HG03575 (cell line): ENCODE measurements at regions not wholly inside any gene's neighbourhood (a gene's known extent, or its start where the extent isn't known, plus 50 kb on each side); places are given as distances from the start of the nearest gene placed in this dataset.

ENCODE experiments used
- ATAC-seq: cut with Tn5 transposase; IDR thresholded peaks from one replicate; pipeline ENCODE4 v1.9.1; 2021; ENCODE audit not compliant: unreplicated experiment, insufficient number of reproducible peaks, low FRiP score; ENCODE audit errors: extremely low read depth

DNA sequence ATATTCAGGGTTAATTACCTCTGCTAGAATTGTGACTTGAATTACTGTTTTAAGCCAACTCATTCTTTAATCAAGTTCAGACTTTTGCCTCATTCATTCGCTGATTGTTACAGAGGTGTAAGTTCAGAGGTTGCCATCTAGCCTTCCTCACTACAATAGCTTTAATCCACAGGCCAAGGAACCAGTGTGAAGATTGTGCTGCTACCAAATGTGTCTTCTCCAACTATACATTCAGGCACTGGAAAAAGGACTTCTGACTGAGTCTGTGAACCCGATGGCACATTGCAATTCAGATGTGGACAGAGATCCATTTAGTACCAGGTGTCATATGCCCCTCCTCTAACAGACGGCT lies 111.2 kb upstream of the ADGRF1 start:
- ATAC-seq, result no peak

DNA sequence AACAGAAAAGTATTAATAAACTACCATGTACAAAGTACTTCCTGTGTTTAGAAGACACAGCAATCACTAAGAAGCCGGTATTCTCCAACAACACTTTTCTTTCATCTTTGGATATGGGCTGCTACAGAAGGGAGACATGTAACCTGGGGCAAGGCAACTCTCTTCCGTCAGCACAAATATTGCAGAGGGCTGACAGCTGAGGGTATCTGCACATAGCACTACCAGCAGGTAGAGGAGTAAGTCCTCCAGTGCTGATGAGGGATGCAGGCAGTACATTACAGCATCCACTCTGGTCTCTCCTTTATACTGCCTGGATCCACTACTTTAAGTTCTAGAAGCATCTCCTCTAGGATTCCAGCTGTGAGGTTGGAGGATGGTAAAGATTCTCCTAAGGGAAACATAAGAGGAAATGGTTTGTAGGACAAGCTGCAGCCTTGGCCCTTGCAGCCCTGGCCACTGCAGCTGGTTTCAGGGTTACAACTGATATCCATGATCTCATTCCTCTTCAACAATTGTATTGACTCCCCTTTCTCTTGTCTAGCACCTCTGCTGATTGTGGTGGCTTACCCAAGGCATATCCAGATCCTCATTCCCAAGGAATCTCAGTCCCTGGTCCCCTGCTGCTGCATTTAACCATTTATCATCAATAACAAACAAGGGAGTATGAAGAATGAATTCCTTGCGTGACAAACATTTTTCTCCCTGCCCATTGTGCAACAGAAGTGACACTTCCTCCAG lies 110.7 kb upstream of the ADGRF1 start:
- ATAC-seq, result no peak

DNA sequence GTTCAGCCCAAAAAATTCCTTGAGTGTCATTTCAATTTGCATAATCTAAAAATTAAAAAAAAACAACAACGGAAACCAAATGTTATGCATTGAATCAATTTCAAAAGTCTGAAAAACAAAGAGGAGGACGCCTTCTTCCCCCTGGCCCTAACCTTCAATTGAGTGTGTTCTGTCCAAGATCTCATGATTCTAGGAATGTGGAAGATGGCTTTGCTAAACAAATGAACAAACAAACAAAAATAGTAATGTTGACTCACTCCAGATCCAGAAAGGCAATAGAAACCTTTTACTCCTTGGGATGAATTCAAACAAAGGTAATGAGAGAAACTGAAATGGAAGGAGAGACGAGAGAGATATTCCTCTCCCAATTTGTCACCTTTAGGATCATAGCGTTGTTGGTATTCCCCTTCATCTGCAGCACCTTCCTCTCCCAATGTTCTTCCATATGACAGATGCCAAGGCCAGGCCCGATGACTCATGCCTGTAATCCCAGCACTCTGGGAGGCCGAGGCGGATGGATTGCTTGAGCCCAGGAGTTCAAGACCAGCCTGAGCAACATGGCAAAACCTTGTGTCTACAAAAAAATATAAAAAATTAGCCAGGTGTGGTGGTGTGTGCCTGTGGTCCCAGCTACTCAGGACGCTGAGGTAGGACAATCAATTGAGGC lies 109.2 kb upstream of the ADGRF1 start:
- ATAC-seq, result no peak

GRCh38 chr6:47149554-47149953 lies 107.4 kb upstream of the ADGRF1 start:
- no peak for ATAC-seq

DNA sequence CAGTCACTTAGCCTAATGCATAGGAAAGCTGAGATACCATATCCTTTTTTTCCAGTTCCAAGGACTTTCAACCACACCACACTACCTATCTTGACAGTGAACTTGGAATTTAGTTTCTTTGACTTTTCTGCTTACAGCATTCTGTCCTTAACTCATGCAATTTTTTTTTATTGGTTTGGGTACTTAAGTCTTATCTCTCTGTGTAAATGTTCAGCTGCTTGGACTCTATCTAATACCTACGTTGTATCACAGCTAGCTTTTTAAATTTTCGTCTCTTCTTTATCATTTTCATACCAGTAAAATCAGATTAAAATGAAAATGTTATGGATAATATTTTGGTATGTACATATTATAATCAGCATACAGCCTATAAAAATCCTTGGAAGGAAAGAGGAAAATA lies 106.9 kb upstream of the ADGRF1 start:
- ATAC-seq, result no peak

DNA sequence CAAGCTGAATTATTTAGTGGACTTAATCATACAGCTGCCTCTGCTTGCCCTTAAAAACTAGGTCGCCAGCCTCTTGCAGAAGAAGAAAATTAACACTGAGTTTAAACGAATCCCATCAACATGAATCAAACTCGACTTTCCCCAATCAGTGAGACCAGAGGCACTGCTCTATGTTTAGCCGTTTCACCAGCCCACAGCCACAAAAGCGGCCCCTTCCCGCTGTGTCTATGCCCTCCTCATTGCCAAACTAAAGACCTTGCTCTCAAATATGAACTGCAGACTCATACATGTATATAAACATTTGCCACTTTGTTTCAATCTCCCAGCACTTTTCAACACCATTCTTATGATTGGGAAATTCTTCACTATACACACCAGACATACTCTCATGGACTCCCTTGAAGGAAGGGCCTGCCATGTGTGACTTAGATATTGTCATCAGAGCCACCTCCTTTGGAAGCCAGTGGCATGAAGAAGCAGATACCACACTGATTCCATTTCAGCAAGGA lies 105.8 kb upstream of the ADGRF1 start:
- ATAC-seq, result no peak

DNA sequence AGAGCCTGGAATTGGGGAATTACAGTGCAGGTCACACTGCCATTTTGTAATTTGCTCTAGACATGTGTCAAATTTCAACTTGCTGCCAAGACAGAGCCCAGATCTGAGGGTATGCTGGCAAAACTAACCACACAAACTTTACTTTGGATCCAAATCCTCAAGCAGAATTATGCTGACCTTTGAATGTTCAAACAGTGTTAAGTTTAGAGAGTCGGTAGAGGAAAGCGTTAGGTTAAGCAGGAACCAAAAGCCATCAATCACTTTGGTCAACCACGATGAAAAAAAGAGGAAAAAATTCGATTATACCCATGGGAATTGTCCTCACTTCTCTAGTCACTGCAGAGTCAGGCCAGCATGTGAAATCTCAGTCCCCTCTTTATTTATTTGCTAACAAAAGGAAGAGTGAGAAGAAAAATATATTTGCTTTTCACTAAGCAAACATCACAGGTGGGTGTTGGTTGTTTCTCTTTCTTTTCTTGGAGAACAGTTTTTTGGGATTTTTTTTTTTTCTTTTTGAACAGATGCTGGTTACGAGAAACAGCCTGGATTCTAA lies 105.1 kb upstream of the ADGRF1 start:
- ATAC-seq, result no peak

- ATAC-seq, result no peak
Measured at GRCh38 chr6:47146431-47147174, 104.5 kb upstream of the ADGRF1 start.

DNA sequence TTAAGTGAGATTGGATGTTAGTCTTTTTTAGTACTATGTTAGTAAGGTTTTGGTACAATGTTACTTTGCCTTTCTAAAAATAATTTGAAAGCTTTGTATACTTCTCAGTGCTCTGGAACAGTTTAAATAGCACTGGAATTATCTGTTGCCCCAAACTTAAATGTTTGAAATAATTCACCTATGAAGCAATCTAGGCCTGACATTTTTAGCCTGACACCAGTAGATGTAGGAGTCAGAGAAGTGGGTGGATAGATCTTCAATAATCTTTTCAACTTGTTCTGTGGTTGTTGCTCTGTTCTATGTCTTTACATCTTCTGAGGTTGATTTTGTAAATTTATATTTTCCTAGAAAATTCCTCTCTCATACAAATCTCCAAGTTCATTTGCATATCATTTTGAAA lies 103.1 kb upstream of the ADGRF1 start:
- ATAC-seq, result no peak

- no peak for ATAC-seq
Measured at GRCh38 chr6:47144306-47144705, 102.2 kb upstream of the ADGRF1 start.

DNA sequence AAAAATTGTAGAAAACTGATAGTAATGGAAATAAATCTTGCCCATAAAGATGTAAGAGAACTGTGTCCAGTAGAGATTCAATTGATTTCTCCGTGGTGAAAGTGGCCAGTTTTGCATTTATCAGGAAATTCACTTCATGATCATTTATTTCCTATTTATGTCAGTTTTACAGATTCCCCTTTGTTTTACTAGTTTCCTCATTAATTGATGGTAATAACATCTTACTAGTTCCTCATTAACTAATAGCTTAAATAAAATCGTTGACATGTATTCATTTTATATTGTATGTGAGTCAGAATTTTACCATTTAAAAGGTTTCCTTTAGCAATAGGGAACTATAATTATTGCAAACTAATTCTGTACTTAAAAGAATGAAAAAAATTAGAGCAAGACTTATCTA lies 99.8 kb upstream of the ADGRF1 start:
- no peak for ATAC-seq

DNA sequence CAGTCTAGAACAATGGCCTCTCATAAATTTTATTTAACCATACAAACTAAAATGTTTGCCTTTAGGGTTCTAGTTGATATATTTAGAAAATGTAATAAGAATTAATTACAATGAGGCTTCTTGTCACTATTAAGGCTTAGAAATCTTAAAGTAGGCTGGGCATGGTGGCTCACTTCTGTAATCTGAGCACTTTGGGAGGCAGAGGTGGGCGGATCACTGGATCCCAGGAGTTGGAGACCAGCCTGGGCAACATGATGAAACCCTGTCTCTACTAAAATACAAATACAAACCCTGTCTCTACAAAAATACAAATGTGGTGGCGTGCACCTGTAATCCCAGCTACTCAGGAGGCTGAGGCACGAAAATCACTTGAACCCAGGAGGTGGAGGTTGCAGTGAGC lies 99.0 kb upstream of the ADGRF1 start:
- no peak for ATAC-seq

GRCh38 chr6:47138046-47138445 lies 95.9 kb upstream of the ADGRF1 start:
- no peak for ATAC-seq

GRCh38 chr6:47137073-47137472 lies 94.9 kb upstream of the ADGRF1 start:
- no peak for ATAC-seq

GRCh38 chr6:47135772-47136171 lies 93.6 kb upstream of the ADGRF1 start:
- ATAC-seq, result no peak

DNA sequence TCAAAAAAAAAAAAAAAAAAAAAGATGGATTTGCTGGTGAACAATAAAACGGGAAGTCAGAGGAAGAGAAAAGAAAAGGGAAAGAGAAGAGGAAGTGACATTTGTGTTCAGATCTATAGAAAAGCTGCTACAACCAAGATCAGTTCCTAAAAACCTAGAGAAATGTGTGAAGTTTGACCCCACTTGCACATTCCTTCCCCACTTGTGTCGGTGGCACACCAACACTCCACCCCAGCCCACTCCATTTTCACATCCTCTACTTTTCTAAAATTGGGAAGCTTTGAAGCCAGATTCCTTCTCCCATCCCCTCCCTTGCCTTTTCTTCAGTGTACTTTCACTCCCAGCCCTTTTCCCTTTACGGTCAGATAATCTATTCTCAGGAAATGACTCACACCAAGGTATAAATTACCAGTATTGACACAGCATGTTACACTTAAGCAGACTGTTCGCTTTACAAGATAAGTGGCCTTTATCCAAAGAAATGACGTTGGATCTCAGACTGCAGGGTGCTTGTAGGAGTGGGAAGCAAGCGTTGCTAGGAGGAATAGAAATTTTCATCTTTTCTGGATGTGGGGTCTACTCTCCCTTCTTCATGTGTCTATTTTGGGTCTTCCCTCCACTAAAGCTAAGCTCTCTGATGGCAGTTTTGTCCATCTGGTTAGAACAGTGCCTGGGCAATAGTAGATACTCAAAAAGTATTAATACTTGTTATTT lies 92.5 kb upstream of the ADGRF1 start:
- no peak for ATAC-seq

- ATAC-seq, result no peak
Measured at GRCh38 chr6:47133230-47134000, 91.3 kb upstream of the ADGRF1 start.

GRCh38 chr6:47132724-47133123 lies 90.6 kb upstream of the ADGRF1 start:
- no peak for ATAC-seq
